GM12878 (cell line): ENCODE measurements at regions not wholly inside any gene's neighbourhood (a gene's known extent, or its start where the extent isn't known, plus 50 kb on each side); places are given as distances from the start of the nearest gene placed in this dataset.

ENCODE experiments used
- EP300 ChIP-seq, 2 experiments: fragments of 150-350 bp in 1 of 2; IDR thresholded peaks; 2 replicates each; pipeline ENCODE4 v1.6.1; 2011 to 2012; ENCODE audit warnings: low read depth in 2 of 2, low read length in 2 of 2, borderline replicate concordance in 1 of 2, improper control_type of control experiment in 1 of 2, inconsistent platforms in 1 of 2; ENCODE audit not compliant: control insufficient read depth in 1 of 2
- ETV6 ChIP-seq, 2 experiments: fragments of 450-650 bp in 1 of 2; IDR thresholded peaks in 1 of 2; conservative IDR thresholded peaks in 1 of 2; 2 replicates each; pipeline ENCODE4 v1.6.1; 2014; ENCODE audit warnings: antibody characterized with exemption in 1 of 2, borderline replicate concordance in 1 of 2, low read depth in 1 of 2, mild to moderate bottlenecking in 1 of 2, moderate library complexity in 1 of 2
- JUND ChIP-seq: IDR thresholded peaks from 2 replicates; pipeline ENCODE4 v1.6.1; 2012; ENCODE audit warnings: low read depth, mild to moderate bottlenecking, low read length, improper control_type of control experiment, moderate library complexity
- POLR2A ChIP-seq: IDR thresholded peaks from 2 replicates; pipeline ENCODE4 v1.6.1; 2011; ENCODE audit warnings: low read depth, mild to moderate bottlenecking, low read length
- TF ChIP-seq, protein P1 (sequence below), 3 experiments: IDR thresholded peaks in 2 of 3; conservative IDR thresholded peaks in 1 of 3; 2 replicates each; pipeline ENCODE4 v1.5.1; 2011; ENCODE audit warnings: low read depth in 3 of 3, low read length in 3 of 3, mild to moderate bottlenecking in 3 of 3, control low read depth in 2 of 3, moderate library complexity in 2 of 3, inconsistent platforms in 1 of 3, mixed read lengths in 1 of 3; ENCODE audit not compliant: control insufficient read depth in 2 of 3, insufficient read depth in 1 of 3; ENCODE audit errors: extremely low read depth in 1 of 3

DNA sequence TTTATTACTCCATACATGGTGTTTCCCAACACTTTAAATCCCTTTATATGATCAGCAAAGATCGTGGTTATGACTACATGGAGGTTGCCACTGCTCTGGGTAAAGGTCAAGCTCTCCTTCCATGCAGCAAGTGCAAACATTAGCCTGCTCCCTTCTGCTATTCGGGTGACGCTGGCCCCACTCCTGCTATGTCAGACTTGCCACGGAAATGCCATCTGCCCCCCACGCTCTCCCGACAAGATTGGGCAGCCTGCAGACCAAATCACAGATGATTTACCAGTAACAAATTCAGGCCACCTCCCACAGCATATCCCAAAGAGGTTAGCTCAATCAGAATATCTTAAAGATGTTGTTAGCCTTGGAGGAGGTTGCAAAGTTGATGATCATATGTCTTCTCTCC lies 77.8 kb upstream of the MGMT start:
- TF ChIP-seq EP300 (IDR thresholded peaks at IDR 0.05; ENCODE audit: borderline replicate concordance in 1 of 2, control insufficient read depth in 1 of 2, low read depth in 2 of 2, low read length in 2 of 2), result no peak
- TF ChIP-seq POLR2A, result no peak
- no peak for TF ChIP-seq ETV6 (conservative IDR thresholded peaks at IDR 0.05 in 1 of 2, IDR thresholded peaks at IDR 0.05 in 1 of 2; ENCODE audit: borderline replicate concordance in 1 of 2, low read depth in 1 of 2)
- TF ChIP-seq JUND, result no peak
- TF ChIP-seq, protein P1, sequence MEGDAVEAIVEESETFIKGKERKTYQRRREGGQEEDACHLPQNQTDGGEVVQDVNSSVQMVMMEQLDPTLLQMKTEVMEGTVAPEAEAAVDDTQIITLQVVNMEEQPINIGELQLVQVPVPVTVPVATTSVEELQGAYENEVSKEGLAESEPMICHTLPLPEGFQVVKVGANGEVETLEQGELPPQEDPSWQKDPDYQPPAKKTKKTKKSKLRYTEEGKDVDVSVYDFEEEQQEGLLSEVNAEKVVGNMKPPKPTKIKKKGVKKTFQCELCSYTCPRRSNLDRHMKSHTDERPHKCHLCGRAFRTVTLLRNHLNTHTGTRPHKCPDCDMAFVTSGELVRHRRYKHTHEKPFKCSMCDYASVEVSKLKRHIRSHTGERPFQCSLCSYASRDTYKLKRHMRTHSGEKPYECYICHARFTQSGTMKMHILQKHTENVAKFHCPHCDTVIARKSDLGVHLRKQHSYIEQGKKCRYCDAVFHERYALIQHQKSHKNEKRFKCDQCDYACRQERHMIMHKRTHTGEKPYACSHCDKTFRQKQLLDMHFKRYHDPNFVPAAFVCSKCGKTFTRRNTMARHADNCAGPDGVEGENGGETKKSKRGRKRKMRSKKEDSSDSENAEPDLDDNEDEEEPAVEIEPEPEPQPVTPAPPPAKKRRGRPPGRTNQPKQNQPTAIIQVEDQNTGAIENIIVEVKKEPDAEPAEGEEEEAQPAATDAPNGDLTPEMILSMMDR (IDR thresholded peaks at IDR 0.05 in 2 of 3, conservative IDR thresholded peaks at IDR 0.05 in 1 of 3; ENCODE audit: control insufficient read depth in 2 of 3, extremely low read depth in 1 of 3, insufficient read depth in 1 of 3, low read depth in 3 of 3, low read length in 3 of 3), result no peak
